ENCODE measurements at regions not wholly inside any gene's neighbourhood (a gene's known extent, or its start where the extent isn't known, plus 50 kb on each side); places are given as distances from the start of the nearest gene placed in this dataset.

DNA sequence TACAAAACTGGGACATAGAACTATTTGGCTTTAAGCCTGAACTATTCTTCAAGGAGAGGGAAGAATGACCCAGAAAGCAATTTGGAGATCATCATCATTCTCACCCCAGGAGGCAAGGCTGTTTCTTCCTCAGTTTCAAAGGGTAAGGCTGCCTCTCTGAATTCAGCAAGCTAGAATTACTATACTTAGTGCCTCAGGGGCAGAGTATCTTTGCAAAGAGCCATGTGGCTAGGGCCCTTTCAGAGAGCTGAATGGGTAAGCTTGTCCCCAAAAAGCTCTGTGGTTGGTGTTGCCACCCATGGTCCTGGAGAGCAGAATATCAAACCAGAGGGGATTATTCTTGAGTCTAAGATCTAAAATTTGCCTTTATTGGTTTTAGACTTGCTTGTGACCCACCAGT, 720.3 kb upstream of the ARPP21 start:
- DNase-seq = no peak
- intact Hi-C loops (cut with DNase I) = no loop called here

DNA sequence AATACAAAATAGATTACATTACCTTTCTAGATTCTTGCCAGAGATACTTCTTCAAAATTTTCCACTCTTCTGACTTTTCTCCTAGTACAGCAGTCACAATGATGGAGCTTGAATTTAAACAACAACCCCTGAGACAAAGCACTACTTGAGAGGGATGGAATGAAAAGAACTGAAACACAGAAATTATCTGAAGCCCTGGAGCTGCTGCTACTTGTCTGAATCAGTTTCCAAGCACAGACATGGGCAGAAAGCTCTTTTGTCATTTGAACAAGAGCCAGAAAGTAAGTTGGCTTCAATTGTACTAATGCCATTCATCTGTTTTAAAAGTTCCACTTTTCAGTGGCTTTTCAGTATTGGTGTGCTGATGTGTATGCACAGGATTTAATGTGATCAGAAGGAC, 718.5 kb upstream of the ARPP21 start:
- intact Hi-C loops (cut with DNase I) = no loop called here
- no peak for DNase-seq

DNA sequence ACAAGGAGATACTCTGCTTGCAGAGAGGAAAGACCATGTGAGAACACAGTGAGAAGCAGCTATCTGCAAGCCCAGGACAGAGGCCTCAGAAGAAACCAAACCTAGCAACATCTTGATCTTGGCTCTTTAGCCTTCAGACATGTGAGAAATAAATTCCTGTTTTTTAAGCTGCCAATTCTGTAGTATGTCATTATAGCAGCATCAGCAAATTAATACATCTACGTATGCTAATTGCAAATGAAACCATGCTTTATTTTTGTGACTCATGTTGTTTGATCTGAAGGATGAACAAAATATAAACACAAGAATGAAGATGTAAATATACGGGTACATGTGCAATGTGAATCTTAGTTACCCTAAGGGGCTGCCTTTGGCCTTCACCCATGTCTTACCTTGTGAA, 714.4 kb upstream of the ARPP21 start:
- intact Hi-C loops (cut with DNase I) = no loop called here

DNA sequence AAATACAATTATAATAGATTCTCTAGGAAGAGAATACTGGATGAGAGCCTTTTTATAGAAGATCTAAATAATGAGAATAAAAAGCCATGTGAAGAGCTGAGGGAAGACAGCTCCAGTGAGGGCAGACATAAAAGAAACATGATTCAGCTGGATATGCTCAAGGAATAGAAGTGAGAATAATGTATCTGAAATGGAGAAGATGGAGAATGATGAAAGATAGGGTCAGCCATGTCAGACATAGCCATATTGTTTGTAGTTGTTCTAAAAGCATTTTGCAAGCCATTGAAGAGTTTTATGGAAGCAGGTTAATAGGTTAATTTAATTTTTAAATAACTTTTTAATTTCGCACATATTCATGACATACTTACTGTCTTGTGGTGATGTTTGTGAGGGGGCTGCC, 713.5 kb upstream of the ARPP21 start:
- intact Hi-C loops (cut with DNase I) = no loop called here
- no peak for DNase-seq

More for the DNA sequence above, 714.4 kb upstream of the ARPP21 start:
- no peak for DNase-seq

DNA sequence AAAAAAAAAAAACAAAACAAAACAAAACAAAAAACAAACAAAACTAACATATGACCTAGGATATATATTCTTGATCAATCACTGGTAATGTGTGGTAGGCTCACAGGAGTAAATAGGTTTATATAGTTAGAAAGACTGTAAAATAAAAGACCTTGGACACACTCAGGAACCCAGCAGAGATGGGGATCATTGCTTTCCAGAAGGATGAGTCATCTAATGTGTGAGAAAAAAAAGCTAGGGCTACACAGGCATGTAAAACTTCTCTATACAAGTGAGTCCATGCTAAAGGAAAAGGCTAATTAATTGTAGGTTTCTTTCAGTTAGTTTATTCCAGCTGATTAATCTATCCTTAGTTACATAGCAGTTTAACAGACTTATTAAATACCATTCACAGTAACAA, 710.3 kb upstream of the ARPP21 start:
- intact Hi-C loops (cut with DNase I) = no loop called here
- DNase-seq = no peak

DNA sequence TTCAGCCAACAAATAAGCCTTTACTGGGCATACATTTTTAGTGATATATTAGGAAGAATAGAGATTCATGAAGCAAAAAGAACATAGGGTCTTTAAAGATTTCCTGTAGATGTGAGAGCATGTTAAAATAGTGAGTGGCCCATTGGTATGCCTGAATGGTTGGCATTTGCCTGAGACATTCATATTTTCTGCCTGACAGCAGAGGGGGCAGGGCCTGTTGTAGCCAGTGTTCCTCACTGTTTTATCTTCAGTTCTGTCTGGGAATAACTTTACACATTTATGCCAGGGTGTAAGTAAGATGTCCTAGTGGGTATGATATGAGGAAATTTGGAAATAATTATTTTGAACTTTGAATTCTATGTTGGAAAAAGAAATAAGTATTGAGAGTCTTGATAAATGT, 704.7 kb upstream of the ARPP21 start:
- intact Hi-C loops (cut with DNase I) = no loop called here
- DNase-seq = no peak

DNA sequence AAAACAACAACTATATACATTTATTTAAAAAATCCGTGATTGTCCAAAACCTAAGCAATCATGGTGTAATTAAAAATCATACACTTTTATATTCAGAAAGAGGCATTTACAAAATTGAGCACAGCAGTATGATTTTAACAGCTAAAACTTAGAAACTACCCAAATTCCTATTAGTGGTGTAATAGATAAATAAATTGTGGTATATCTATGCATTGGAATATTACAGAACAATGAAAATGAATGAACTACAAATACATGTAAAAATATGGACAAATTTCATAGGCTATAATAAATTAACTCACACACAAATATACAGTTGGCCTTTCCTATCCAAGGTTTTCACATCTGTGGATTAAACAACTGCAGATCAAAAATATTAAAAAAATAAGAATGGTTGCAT, 700.5 kb upstream of the ARPP21 start:
- no peak for DNase-seq
- intact Hi-C loops (cut with DNase I) = no loop called here

DNA sequence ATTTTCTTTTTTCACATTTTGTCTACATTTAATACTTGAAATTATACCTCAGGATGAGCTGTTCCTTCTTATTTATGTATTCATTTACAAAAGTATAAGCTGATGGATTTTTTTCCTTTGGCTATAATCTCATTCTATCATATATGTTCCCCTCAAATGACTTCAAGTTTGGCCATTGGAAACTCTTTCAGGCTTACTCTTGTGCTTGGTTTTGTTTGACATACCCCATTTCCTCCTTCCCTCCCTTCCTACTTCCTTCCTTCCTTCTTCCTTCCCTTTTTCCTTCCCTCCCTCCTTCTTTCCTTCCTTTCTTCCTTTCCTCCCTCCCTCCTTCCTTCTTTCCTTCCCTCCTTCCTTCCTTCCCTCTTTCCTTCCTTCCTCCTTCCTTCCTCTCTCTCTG, 697.1 kb upstream of the ARPP21 start:
- no peak for DNase-seq
- intact Hi-C loops (cut with DNase I) = no loop called here

DNA sequence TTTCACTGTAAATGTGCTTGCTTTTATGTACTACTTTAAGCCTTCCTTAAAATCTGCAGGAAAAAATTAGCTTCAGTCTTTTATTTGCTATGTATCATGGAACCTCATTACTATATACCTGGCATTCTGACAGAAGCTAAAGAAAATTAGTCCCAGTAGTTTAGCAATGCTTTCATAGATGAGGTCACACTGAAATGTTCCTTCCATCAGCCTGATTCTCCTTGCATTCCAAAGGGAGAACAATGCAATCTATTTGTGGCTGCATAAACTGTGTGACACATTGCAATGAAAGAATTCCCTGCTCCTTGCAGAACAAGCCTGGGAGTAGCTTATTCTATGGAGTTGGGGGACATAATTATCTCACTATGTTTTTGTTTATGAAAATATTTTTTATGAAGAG, 691.5 kb upstream of the ARPP21 start:
- peak in 1 of 42 donors; percentile 2 for DNase-seq
- intact Hi-C loops (cut with DNase I) = no loop called here

DNA sequence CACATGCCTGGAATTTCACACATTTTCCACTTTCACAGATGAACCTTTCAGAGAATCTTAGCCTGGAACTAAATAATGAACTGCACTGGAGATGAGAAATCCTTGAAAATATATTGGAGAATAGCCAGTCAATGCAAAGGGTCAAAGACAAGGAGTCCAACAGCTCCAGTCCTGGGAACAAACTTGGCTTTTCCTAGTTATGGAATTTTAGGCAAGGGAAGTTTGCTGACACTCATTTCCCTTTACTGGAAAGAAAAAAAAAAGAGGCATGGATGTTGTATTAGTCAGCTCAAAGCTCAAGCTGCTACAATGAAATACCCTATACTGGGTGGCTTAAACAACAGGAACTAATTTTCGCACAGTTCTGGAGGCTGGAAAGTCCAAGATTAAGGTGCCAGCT, 690.8 kb upstream of the ARPP21 start:
- intact Hi-C loops (cut with DNase I) = no loop called here
- no peak for DNase-seq

DNA sequence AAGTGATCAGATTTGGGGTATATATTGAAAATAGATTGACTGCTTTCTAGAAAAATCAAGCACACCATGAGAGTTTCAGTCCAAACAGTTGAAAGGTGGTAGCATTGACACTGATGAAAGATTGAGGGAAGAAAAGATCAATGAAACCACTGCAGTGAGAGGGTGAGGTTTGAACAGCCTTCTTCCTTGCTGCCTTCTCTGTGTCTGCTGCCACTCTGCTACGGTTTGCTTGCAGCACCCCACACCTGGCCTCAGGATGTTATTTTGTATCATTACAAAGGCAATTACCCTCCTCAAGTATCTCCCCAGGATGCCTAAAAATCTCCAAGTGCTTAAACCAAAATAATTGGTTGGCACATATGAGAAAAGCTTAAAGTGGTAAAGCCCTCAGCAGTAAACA, 683.6 kb upstream of the ARPP21 start:
- intact Hi-C loops (cut with DNase I) = no loop called here
- no peak for DNase-seq

DNA sequence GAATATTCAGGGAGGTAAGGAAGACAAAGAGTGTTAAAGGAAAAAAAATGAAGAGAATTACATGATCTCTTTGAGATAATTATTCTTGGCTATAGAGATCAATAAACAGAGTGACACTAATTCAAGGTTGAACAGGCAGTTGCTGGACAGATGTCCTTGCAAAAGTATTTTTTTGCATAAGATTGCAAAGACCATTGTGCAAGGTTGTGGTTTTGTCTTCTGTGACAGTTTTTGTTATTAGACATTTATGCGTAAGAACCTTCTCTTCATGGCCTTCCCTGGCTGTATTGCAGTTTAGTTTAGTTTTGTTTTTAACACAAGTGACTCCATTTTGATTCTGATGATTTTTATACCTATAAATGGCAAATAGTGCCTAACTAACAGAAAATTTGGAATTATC, 682.8 kb upstream of the ARPP21 start:
- DNase-seq = no peak

DNA sequence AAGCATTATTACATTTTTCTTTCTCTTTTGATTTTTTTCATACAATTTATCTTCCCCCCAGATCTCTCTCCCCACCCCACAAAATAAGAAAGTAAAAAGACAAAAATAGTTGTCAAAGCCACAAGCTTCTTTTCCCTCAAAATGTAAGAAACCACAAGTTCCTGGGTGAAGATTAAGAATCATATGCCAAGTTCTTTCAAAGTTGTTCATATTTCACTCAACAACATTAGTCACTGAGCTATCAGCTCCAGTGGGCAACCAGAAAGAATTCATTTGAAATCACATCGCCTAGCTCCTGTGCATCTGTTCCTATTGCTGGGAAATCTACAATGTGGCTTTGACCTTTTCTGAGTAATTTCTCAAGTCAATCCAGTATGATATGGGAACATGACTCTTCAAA, 681.6 kb upstream of the ARPP21 start:
- intact Hi-C loops (cut with DNase I) = no loop called here
- DNase-seq = no peak

More for the DNA sequence above, 682.8 kb upstream of the ARPP21 start:
- intact Hi-C loops (cut with DNase I) = no loop called here

DNA sequence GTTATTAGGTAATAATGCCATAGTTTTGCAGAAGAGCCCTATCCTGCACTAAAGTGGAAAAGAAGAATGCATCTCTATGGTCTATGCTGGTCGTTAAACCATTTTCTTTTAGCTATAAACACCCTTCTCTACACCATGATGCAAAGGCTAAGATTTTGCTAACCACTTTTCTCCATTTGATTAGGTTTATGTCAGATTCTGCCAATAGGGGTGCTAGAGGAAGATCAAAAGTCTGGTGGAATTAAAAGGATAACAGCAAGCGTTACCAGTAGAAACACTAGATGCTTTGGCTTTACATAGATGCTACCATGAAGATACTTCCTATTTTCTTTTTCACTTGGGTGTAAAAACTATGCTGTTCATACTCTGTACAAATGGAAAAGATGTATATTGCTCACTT, 669.8 kb upstream of the ARPP21 start:
- DNase-seq = no peak
- intact Hi-C loops (cut with DNase I) = no loop called here

DNA sequence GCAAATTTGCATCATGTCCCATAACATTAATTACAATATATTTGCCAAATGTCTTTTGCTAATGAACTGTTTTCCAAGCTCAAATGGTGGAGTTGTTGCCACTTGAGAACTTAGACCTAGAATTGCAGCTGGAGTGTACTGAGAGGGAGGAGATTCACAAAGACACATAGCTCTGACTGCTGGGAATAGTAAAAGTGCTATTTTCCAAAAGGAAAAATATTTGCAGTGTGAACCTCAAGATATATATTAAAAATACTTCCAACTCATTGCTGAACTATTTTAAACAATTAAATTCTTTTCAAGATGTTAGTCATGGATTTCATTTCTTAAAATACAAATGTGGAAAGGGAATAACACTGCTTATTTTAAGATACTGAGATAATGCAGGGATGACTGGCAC, 666.8 kb upstream of the ARPP21 start:
- no peak for DNase-seq
- intact Hi-C loops (cut with DNase I) = no loop called here

DNA sequence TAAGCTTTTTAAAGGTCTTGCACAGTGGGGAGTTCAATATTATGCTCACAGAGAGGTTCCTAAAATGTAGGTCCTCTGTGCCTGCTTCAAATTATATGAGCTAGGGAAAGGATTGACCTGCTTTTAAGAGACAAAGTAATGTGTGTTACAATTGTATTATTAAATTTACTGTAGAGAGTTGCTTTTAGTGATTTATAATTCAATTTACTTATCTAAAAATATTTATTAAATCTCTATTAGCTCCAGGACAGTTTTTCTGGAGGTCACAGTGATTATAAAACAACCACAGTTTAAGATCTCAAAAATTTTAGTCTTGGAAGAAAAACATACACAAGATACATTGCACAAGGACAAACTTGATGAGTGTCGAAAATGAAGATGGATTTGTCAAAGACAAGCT, 665.7 kb upstream of the ARPP21 start:
- no peak for DNase-seq
- intact Hi-C loops (cut with DNase I) = no loop called here

DNA sequence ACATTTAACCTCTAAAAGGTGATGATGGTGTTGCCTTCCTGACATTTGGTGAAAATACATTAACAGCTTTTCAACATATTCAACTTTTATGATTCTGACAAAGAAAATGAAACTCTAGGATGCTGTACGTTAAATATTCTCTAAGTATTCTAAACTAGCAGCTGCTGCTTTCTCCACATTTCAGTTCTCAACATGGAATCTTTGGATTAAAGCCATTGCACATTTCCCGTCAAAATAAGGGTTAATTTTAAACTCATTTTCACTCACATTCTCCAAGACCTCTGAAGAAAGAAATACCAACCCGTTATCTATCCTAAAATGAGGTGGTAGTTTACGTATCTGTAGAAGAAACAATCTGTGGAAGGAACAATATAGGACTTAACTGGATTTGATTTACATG, 655.7 kb upstream of the ARPP21 start:
- intact Hi-C loops (cut with DNase I) = no loop called here
- no peak for DNase-seq

DNA sequence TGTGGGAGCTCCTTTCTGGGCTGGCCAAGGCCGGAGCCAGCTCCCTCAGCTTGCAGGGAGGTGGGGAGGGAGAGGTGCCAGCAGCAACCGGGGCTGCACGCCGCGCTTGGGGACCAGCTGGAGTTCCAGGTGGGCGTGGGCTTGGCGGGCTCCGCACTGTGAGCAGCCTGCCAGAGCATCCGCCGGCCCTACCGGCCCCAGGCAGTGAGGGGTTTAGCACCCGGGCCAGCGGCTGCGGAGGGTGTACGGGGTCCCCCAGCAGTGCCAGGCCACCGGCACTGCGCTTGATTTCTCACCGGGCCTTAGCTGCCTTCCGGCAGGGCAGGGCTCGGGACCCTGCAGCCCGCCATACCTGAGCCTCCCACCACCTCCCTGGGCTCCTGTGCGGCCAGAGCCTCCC, 651.0 kb upstream of the ARPP21 start:
- DNase-seq = no peak
- intact Hi-C loops (cut with DNase I) = no loop called here

DNA sequence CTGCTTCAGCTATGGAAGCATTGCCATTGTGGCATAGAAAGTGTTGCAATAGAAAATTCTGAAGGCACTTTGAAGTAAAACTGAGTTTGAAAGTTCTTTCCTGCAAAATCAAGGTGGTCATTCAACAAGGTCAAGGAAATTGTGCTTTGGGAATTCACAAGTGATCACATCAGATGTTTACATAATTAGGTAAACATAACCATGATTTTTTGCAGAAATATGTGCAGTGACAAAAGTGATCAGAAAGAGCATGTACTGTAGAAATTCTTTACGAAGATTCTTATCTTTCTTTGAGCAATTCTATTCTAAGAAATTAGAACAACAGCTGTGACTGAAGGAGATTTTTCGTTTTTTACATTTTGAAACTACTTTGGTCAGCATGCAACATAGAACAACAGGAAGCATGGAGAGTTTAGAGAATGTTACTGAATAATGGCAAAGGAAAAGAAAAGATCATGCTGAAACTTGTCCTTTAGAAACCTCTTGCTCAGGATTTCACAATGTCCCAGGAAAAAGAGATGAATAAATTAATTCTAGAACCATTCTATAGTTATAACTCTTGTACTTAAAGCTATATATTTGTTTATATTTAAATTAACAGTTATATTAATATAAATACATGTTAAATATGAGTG, 643.4 kb upstream of the ARPP21 start:
- DNase-seq = no peak
- intact Hi-C loops (cut with DNase I) = no loop called here

DNA sequence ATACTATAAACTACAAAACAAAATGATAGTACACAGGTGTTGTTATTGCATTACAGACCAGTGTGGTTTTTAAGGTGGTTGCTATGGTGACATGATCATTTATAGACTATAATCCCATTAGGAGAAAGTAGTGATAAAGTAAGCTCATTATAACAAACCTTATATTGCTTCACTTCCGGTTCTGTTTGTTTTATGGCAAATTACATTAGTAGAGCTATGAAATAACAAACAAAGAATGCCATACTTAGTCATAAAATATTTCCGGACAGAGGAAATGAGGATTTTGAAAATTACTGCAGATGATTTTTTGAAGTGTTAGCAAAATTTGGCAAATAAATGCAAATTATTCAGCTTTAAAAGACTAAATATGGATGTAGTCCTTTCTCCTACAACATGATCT, 640.4 kb upstream of the ARPP21 start:
- DNase-seq = no peak
- intact Hi-C loops (cut with DNase I) = no loop called here

DNA sequence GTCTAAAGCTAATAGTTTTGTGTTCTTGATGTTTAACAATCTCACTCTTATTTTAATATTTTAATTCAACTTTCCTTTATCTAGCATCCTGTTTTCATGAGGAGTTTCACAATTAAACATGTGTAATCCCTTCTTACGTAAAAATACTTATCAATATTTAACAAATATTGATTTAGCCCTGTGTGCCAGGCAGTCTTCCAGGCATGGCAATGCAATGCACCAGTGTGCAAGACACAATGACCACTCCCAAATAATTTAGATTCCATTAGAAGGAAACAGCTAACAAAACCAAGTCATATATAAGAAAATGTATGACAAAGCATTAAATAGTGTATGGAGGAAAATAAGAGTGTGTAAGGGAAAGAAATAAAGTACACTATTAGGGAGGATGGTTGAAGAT, 627.1 kb upstream of the ARPP21 start:
- no peak for DNase-seq
- intact Hi-C loops (cut with DNase I) = no loop called here

DNA sequence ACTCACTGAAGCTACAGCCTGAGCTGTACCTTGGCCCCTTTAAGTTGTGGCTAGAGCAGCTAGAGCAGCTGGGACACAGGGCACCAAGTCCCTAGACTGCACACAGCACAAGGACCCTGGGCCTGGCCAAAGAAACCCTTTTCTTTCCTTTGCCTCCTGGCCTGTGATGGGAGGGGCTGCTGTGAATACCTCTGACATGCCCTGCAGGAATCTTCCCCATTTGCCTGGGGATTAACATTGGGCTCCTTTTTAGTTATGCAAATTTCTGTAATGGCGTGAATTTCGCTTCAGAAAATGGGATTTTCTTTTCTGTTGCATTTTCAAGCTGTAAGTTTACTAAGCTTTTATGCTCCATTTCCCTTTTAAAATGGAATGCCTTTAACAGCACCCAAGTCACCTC, 611.2 kb upstream of the ARPP21 start:
- no peak for DNase-seq
- intact Hi-C loops (cut with DNase I) = no loop called here

All from head of caudate nucleus (tissue), 42 donors.